ENCODE measurements at regions not wholly inside any gene's neighbourhood (a gene's known extent, or its start where the extent isn't known, plus 50 kb on each side); places are given as distances from the start of the nearest gene placed in this dataset.

DNA sequence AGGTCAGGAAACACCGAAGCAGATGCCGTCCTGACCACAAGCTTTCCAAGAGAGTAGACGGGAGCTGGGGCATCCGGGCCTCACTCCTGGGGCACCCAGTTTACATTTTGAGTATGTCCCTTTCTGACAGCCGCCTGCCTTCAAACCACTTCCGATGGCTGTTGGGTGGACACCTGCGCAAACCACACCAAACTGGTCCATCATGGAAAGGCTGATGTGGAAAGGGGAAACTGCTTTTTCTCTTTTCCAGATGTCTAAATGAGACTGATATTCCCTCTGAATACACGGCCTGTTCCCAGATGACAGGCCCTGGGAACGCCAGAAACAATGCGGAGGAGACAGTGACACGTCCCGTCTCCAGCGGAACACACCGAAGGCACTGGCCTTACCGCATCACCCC lies 290.0 kb upstream of the SALL3 start:
- Histone ChIP-seq H3K4me1 (no peaks in the 10 kb centered on the region), H3K4me3 (no peak overlapping the region), H3K36me3 (no peaks in the 10 kb centered on the region), H3K27ac (no peak overlapping the region), H3K27me3 (replicated peaks in 1 of 7) (no peaks in the 10 kb centered on the region), H3K9me3 (no peaks in the 10 kb centered on the region)
- intact Hi-C loops (cut with DNase I; ENCODE audit: low total_unique reads) = no loop called here
- WGBS, 5 donors = 84 to 88% (median 85%) methylated on average over 15 of the region's 15 CpGs
- DNase-seq = no peak
- no peak for TF ChIP-seq POLR2AphosphoS5 (IDR thresholded peaks at IDR 0.05)

- intact Hi-C loops (cut with DNase I; ENCODE audit: low total_unique reads) = no loop called here
- Histone ChIP-seq H3K36me3 (no peaks in the 10 kb centered on the region), H3K9me3 (peaks cover 0 to 4% (median 0%) of the 10 kb centered on the region in 8 donors), H3K27me3 (replicated peaks in 1 of 7) (peaks cover 0 to 7% (median 0%) of the 10 kb centered on the region in 7 donors), H3K27ac (no peak overlapping the region), H3K4me3 (no peak overlapping the region), H3K4me1 (no peaks in the 10 kb centered on the region)
- WGBS, 5 donors = 51 to 74% (median 53%) methylated on average over 1 of the region's 1 CpG
- TF ChIP-seq POLR2A (IDR thresholded peaks at IDR 0.05) (no peak), POLR2AphosphoS5 (IDR thresholded peaks at IDR 0.05) (no peak)
- TF ChIP-seq, protein P1, sequence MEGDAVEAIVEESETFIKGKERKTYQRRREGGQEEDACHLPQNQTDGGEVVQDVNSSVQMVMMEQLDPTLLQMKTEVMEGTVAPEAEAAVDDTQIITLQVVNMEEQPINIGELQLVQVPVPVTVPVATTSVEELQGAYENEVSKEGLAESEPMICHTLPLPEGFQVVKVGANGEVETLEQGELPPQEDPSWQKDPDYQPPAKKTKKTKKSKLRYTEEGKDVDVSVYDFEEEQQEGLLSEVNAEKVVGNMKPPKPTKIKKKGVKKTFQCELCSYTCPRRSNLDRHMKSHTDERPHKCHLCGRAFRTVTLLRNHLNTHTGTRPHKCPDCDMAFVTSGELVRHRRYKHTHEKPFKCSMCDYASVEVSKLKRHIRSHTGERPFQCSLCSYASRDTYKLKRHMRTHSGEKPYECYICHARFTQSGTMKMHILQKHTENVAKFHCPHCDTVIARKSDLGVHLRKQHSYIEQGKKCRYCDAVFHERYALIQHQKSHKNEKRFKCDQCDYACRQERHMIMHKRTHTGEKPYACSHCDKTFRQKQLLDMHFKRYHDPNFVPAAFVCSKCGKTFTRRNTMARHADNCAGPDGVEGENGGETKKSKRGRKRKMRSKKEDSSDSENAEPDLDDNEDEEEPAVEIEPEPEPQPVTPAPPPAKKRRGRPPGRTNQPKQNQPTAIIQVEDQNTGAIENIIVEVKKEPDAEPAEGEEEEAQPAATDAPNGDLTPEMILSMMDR (IDR thresholded peaks at IDR 0.05 in 8 of 11, conservative IDR thresholded peaks at IDR 0.05 in 3 of 11) = no peak
- DNase-seq = no peak
These were observed 287.5 kb upstream of the SALL3 start for GRCh38 chr18:78692105-78692504.

DNA sequence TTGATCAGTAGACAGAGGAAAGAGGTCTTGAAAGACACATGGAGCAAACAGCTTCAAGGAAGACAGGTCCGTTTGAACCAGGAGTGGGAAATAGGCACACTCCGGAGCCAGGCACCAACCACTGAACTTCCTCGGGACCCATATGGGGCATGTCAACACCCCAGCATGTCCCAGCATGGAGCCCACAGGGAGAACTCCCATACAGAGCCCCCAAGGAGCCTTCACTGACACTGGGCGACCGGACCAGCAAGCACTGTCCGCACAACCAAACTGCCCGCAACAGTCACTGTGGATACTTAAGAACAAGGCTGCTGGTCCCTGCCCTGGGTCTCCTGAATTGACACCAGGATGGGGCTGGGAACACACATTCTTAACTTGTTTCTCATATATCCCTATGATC lies 286.2 kb upstream of the SALL3 start:
- Histone ChIP-seq H3K4me3 (no peak overlapping the region), H3K27me3 (replicated peaks in 1 of 7) (peaks cover 0 to 8% (median 0%) of the 10 kb centered on the region in 7 donors), H3K4me1 (no peaks in the 10 kb centered on the region), H3K9me3 (peaks cover 0 to 4% (median 0%) of the 10 kb centered on the region in 8 donors), H3K36me3 (no peaks in the 10 kb centered on the region), H3K27ac (no peak overlapping the region)
- TF ChIP-seq, protein P1 (IDR thresholded peaks at IDR 0.05 in 8 of 11, conservative IDR thresholded peaks at IDR 0.05 in 3 of 11) = no peak
- TF ChIP-seq POLR2AphosphoS5 (IDR thresholded peaks at IDR 0.05) (no peak), POLR2A (IDR thresholded peaks at IDR 0.05) (no peak)
- 80 to 95% (median 89%) methylated on average over 5 to 7 of the region's 7 CpGs for WGBS, 5 donors
- intact Hi-C loops (cut with DNase I; ENCODE audit: low total_unique reads) = no loop called here
- no peak for DNase-seq

- TF ChIP-seq POLR2AphosphoS5 (IDR thresholded peaks at IDR 0.05) (no peak), POLR2A (IDR thresholded peaks at IDR 0.05) (no peak)
- TF ChIP-seq, protein P1 (IDR thresholded peaks at IDR 0.05 in 8 of 11, conservative IDR thresholded peaks at IDR 0.05 in 3 of 11) = no peak
- intact Hi-C loops (cut with DNase I; ENCODE audit: low total_unique reads) = no loop called here
- Histone ChIP-seq H3K4me3 (no peak overlapping the region), H3K4me1 (no peaks in the 10 kb centered on the region), H3K27ac (no peak overlapping the region), H3K36me3 (no peaks in the 10 kb centered on the region), H3K27me3 (replicated peaks in 1 of 7) (peaks cover 0 to 15% (median 0%) of the 10 kb centered on the region in 7 donors), H3K9me3 (peaks cover 0 to 4% (median 0%) of the 10 kb centered on the region in 8 donors)
- 85 to 90% (median 86%) methylated on average over 19 to 21 of the region's 21 CpGs for WGBS, 5 donors
- no peak for DNase-seq
These were observed 282.8 kb upstream of the SALL3 start for GRCh38 chr18:78696698-78697435.

Data from spleen (tissue), 11 donors.